ENCODE measurements at regions not wholly inside any gene's neighbourhood (a gene's known extent, or its start where the extent isn't known, plus 50 kb on each side); places are given as distances from the start of the nearest gene placed in this dataset.

- TF ChIP-seq SP1 (IDR thresholded peaks at IDR 0.05; ENCODE audit: low read depth, low read length) (no peak), EZH2 (IDR thresholded peaks at IDR 0.05; ENCODE audit: low read depth, low read length, severe bottlenecking) (no peak), CTCF (IDR thresholded peaks at IDR 0.05; ENCODE audit: control extremely low read depth in 1 of 3, insufficient read depth in 1 of 3, low read depth in 1 of 3, low read length in 3 of 3) (no peak), POLR2A (IDR thresholded peaks at IDR 0.05; ENCODE audit: control extremely low read depth in 1 of 2, low read depth in 2 of 2, low read length in 2 of 2) (no peak), CEBPB (IDR thresholded peaks at IDR 0.05; ENCODE audit: low read depth, low read length) (no peak), MAX (IDR thresholded peaks at IDR 0.05) (no peak), SUZ12 (IDR thresholded peaks at IDR 0.05; ENCODE audit: low read length) (no peak), CHD1 (IDR thresholded peaks at IDR 0.05; ENCODE audit: low read depth, low read length) (no peak), E2F6 (IDR thresholded peaks at IDR 0.05) (no peak), TAF1 (IDR thresholded peaks at IDR 0.05; ENCODE audit: low read depth, low read length) (no peak), ASH2L (IDR thresholded peaks at IDR 0.05; ENCODE audit: low read length) (no peak), SIRT6 (IDR thresholded peaks at IDR 0.05; ENCODE audit: low read length) (no peak), RAD21 (IDR thresholded peaks at IDR 0.05 in 1 of 2, conservative IDR thresholded peaks at IDR 0.05 in 1 of 2; ENCODE audit: low read depth in 2 of 2, low read length in 2 of 2) (no peak), GABPA (IDR thresholded peaks at IDR 0.05; ENCODE audit: borderline replicate concordance, insufficient read depth, low read length) (no peak)
Measured at GRCh38 chr13:97715763-97716162, 237.7 kb upstream of the IPO5 start.
